Keratinocyte (primary cell): ENCODE measurements at regions not wholly inside any gene's neighbourhood (a gene's known extent, or its start where the extent isn't known, plus 50 kb on each side); places are given as distances from the start of the nearest gene placed in this dataset.

Source experiments
- CTCF ChIP-seq, 3 experiments: IDR thresholded peaks in 1 of 3; conservative IDR thresholded peaks in 1 of 3; optimal IDR thresholded peaks in 1 of 3; 2 replicates in 2 of 3; 3 replicates in 1 of 3; pipeline versions ENCODE3 to v1.5.1; 2011; ENCODE audit warnings: low read length in 3 of 3, mild to moderate bottlenecking in 3 of 3, moderate library complexity in 2 of 3, control low read depth in 1 of 3, inconsistent platforms in 1 of 3; ENCODE audit not compliant: insufficient read depth in 2 of 3; ENCODE audit errors: extremely low read depth in 1 of 3
- EZH2 ChIP-seq: IDR thresholded peaks from one replicate; pipeline ENCODE4 v1.6.1; 2012; ENCODE audit warnings: inconsistent platforms, mild to moderate bottlenecking, low read length, moderate library complexity

GRCh38 chr3:178313716-178314115 is 222.5 kb upstream of the KCNMB2 start:
- no peak for TF ChIP-seq CTCF (optimal IDR thresholded peaks at IDR 0.05 in 1 of 3, IDR thresholded peaks at IDR 0.05 in 1 of 3, conservative IDR thresholded peaks at IDR 0.05 in 1 of 3; ENCODE audit: extremely low read depth in 1 of 3, insufficient read depth in 2 of 3, low read length in 3 of 3)
- no peak for TF ChIP-seq EZH2
